Neural cell (in vitro differentiated cells): ENCODE measurements at regions not wholly inside any gene's neighbourhood (a gene's known extent, or its start where the extent isn't known, plus 50 kb on each side); places are given as distances from the start of the nearest gene placed in this dataset.

Experiments used
- H2AFZ ChIP-seq: fragments of 200-600, 300-800 bp; sonication (generic), shearing (Covaris generic); 2 replicates; pipeline ENCODE4 v1.6.0; 2014; ENCODE audit warnings: low read depth, mild to moderate bottlenecking, antibody characterized with exemption, low read length, moderate library complexity
- H3F3A ChIP-seq: fragments of 200-600 bp; shearing (Covaris generic); 2 replicates; pipeline ENCODE4 v1.6.1; 2016; ENCODE audit warnings: mild to moderate bottlenecking, moderate library complexity, mixed read lengths, antibody characterized with exemption, low read length; ENCODE audit not compliant: insufficient read depth, poor library complexity, severe bottlenecking
- H3K27ac ChIP-seq: fragments of 200-600, 300-800 bp; sonication (generic), shearing (Covaris generic); 2 replicates; pipeline ENCODE4 v1.5.1; 2014; ENCODE audit warnings: mild to moderate bottlenecking, low read length, moderate library complexity
- H3K27me3 ChIP-seq: fragments of 300-800, 200-600 bp; sonication (generic), shearing (Covaris generic); 2 replicates; pipeline ENCODE4 v1.6.0; 2014; ENCODE audit warnings: mild to moderate bottlenecking, low read depth, low read length, moderate library complexity; ENCODE audit not compliant: insufficient read depth
- H3K36me3 ChIP-seq: fragments of 300-800, 200-600 bp; sonication (generic), shearing (Covaris generic); 2 replicates; pipeline ENCODE4 v1.5.1; 2014; ENCODE audit warnings: mild to moderate bottlenecking, antibody characterized with exemption, low read length, moderate library complexity; ENCODE audit not compliant: insufficient read depth
- H3K4me2 ChIP-seq: fragments of 300-800, 200-600 bp; sonication (generic), shearing (Covaris generic); 2 replicates; pipeline ENCODE4 v1.6.0; 2014; ENCODE audit warnings: mild to moderate bottlenecking, low read length
- H3K4me3 ChIP-seq: fragments of 300-800, 200-600 bp; sonication (generic), shearing (Covaris generic); 2 replicates; pipeline ENCODE4 v1.5.1; 2014; ENCODE audit warnings: mild to moderate bottlenecking, low read length, moderate library complexity
- H3K79me2 ChIP-seq: fragments of 200-600 bp; shearing (Covaris generic); replicated peaks from 2 replicates; pipeline ENCODE4 v1.6.0; 2014; ENCODE audit warnings: mild to moderate bottlenecking, low read length, moderate library complexity; ENCODE audit not compliant: insufficient read depth
- H3K9ac ChIP-seq: fragments of 300-800, 200-600 bp; sonication (generic), shearing (Covaris generic); 2 replicates; pipeline ENCODE4 v1.6.1; 2016; ENCODE audit warnings: mild to moderate bottlenecking, low read length, mixed read lengths
- H3K9me2 ChIP-seq: fragments of 200-600 bp; shearing (Covaris generic); 2 replicates; pipeline ENCODE4 v1.6.1; 2016; ENCODE audit warnings: mild to moderate bottlenecking, low read length, mixed read lengths; ENCODE audit not compliant: insufficient read depth
- H3K9me3 ChIP-seq: fragments of 200-600, 300-800 bp; sonication (generic), shearing (Covaris generic); 2 replicates; pipeline ENCODE4 v1.6.1; 2016; ENCODE audit warnings: mild to moderate bottlenecking, mixed run types, low read length, moderate library complexity, mixed read lengths
- H4K20me1 ChIP-seq: fragments of 200-600 bp; shearing (Covaris generic); 2 replicates; pipeline ENCODE4 v1.6.1; 2016; ENCODE audit warnings: mild to moderate bottlenecking, mixed run types; ENCODE audit not compliant: insufficient read depth
- EP300 ChIP-seq: fragments of 450-650 bp; conservative IDR thresholded peaks from 2 replicates; pipeline ENCODE4 v1.6.1; 2014; ENCODE audit warnings: antibody characterized with exemption, mild to moderate bottlenecking, moderate library complexity; ENCODE audit not compliant: poor library complexity, severe bottlenecking
- EZH2 ChIP-seq: fragments of 200-600, 300-800 bp; shearing (Covaris generic), sonication (generic); IDR thresholded peaks from 2 replicates; pipeline ENCODE4 v1.6.1; 2014; ENCODE audit warnings: antibody characterized with exemption, low read length, borderline replicate concordance, mild to moderate bottlenecking; ENCODE audit not compliant: insufficient read depth, poor library complexity, severe bottlenecking
- MXI1 ChIP-seq: fragments of 450-650 bp; conservative IDR thresholded peaks from 2 replicates; pipeline ENCODE4 v1.6.1; 2014; ENCODE audit warnings: antibody characterized with exemption, mild to moderate bottlenecking; ENCODE audit not compliant: poor library complexity, severe bottlenecking
- POLR2AphosphoS5 ChIP-seq: IDR thresholded peaks from 2 replicates; pipeline ENCODE4 v1.6.1; 2012
- RAD21 ChIP-seq: fragments of 450-650 bp; conservative IDR thresholded peaks from 2 replicates; pipeline ENCODE4 v1.6.1; 2014; ENCODE audit warnings: antibody characterized with exemption, mild to moderate bottlenecking, moderate library complexity
- REST ChIP-seq: IDR thresholded peaks from 2 replicates; pipeline ENCODE4 v1.6.1; 2012; ENCODE audit warnings: borderline replicate concordance
- SMC3 ChIP-seq: fragments of 450-650 bp; conservative IDR thresholded peaks from 2 replicates; pipeline ENCODE4 v1.6.1; 2014; ENCODE audit warnings: antibody characterized with exemption, mild to moderate bottlenecking, moderate library complexity; ENCODE audit not compliant: poor library complexity
- TAF1 ChIP-seq: IDR thresholded peaks from 2 replicates; pipeline ENCODE4 v1.6.1; 2012; ENCODE audit warnings: low read depth
- TF ChIP-seq, protein P1 (sequence below): fragments of 450-650 bp; IDR thresholded peaks from 2 replicates; pipeline ENCODE4 v1.5.1; 2014; ENCODE audit warnings: antibody characterized with exemption, mild to moderate bottlenecking, moderate library complexity; ENCODE audit not compliant: poor library complexity, severe bottlenecking

- no peak overlapping the region for H3K9ac ChIP-seq
Observed at GRCh38 chr13:40271271-40271885, 395.1 kb downstream of the FOXO1 start.

GRCh38 chr13:40271931-40272775 is 394.3 kb downstream of the FOXO1 start:
- no peak overlapping the region for H3K9ac ChIP-seq
- no peak overlapping the region for H3K27ac ChIP-seq
- no peaks in the 10 kb centered on the region for H3K27me3 ChIP-seq
- H2AFZ ChIP-seq = no peak overlapping the region
- no peak overlapping the region for H3K4me2 ChIP-seq
- TF ChIP-seq TAF1 = no peak
- TF ChIP-seq EZH2 = no peak
- no peak for TF ChIP-seq MXI1
- no peak for TF ChIP-seq SMC3
- TF ChIP-seq POLR2AphosphoS5 = no peak
- TF ChIP-seq EP300 = no peak
- TF ChIP-seq, protein P1, sequence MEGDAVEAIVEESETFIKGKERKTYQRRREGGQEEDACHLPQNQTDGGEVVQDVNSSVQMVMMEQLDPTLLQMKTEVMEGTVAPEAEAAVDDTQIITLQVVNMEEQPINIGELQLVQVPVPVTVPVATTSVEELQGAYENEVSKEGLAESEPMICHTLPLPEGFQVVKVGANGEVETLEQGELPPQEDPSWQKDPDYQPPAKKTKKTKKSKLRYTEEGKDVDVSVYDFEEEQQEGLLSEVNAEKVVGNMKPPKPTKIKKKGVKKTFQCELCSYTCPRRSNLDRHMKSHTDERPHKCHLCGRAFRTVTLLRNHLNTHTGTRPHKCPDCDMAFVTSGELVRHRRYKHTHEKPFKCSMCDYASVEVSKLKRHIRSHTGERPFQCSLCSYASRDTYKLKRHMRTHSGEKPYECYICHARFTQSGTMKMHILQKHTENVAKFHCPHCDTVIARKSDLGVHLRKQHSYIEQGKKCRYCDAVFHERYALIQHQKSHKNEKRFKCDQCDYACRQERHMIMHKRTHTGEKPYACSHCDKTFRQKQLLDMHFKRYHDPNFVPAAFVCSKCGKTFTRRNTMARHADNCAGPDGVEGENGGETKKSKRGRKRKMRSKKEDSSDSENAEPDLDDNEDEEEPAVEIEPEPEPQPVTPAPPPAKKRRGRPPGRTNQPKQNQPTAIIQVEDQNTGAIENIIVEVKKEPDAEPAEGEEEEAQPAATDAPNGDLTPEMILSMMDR = no peak
- TF ChIP-seq RAD21 = no peak
- no peak for TF ChIP-seq REST
- H3K9me3 ChIP-seq = no peaks in the 10 kb centered on the region
- H3K79me2 ChIP-seq = no peaks in the 10 kb centered on the region
- H3F3A ChIP-seq = no peaks in the 10 kb centered on the region
- no peaks in the 10 kb centered on the region for H3K9me2 ChIP-seq
- no peaks in the 10 kb centered on the region for H4K20me1 ChIP-seq
- H3K36me3 ChIP-seq = no peaks in the 10 kb centered on the region
- H3K4me3 ChIP-seq = no peak overlapping the region

More at GRCh38 chr13:40271271-40271885, 395.1 kb downstream of the FOXO1 start:
- H3F3A ChIP-seq = no peaks in the 10 kb centered on the region
- no peaks in the 10 kb centered on the region for H3K36me3 ChIP-seq
- TF ChIP-seq, protein P1 = no peak
- TF ChIP-seq EZH2 (no peak), RAD21 (no peak), MXI1 (no peak), EP300 (no peak), SMC3 (no peak)
- no peaks in the 10 kb centered on the region for H3K79me2 ChIP-seq
- no peaks in the 10 kb centered on the region for H3K9me2 ChIP-seq
- H3K4me2 ChIP-seq = no peak overlapping the region
- no peak overlapping the region for H3K4me3 ChIP-seq
- no peaks in the 10 kb centered on the region for H4K20me1 ChIP-seq
- no peaks in the 10 kb centered on the region for H3K9me3 ChIP-seq
- no peak overlapping the region for H3K27ac ChIP-seq
- no peak overlapping the region for H2AFZ ChIP-seq
- H3K27me3 ChIP-seq = no peaks in the 10 kb centered on the region
